Trophoblast cell (in vitro differentiated cells and primary cell): ENCODE measurements at regions not wholly inside any gene's neighbourhood (a gene's known extent, or its start where the extent isn't known, plus 50 kb on each side); places are given as distances from the start of the nearest gene placed in this dataset.

Experiments used
- DNase-seq, 2 donors: peaks; one replicate each; pipeline ENCODE4 v3.0.0-alpha.2; 2016
- H2AFZ ChIP-seq: 2 replicates; pipeline ENCODE4 v1.6.1; 2013; ENCODE audit warnings: low read length, moderate library complexity, mild to moderate bottlenecking; ENCODE audit not compliant: insufficient read depth, poor library complexity
- H2AK5ac ChIP-seq: 2 replicates; pipeline ENCODE4 v1.6.1; 2013; ENCODE audit warnings: mild to moderate bottlenecking, low read length
- H2BK120ac ChIP-seq: 2 replicates; pipeline ENCODE4 v1.6.1; 2013; ENCODE audit warnings: low read length, mild to moderate bottlenecking, moderate library complexity; ENCODE audit not compliant: insufficient read depth, poor library complexity
- H2BK12ac ChIP-seq: 2 replicates; pipeline ENCODE4 v1.6.1; 2013; ENCODE audit warnings: mild to moderate bottlenecking, low read length, moderate library complexity
- H2BK5ac ChIP-seq: 2 replicates; pipeline ENCODE4 v1.6.1; 2013; ENCODE audit warnings: low read length, low read depth, moderate library complexity, mild to moderate bottlenecking; ENCODE audit not compliant: poor library complexity
- H3K14ac ChIP-seq: 2 replicates; pipeline ENCODE4 v1.6.1; 2013; ENCODE audit warnings: mild to moderate bottlenecking, low read length
- H3K18ac ChIP-seq: 2 replicates; pipeline ENCODE4 v1.6.1; 2013; ENCODE audit warnings: mild to moderate bottlenecking, low read length
- H3K23ac ChIP-seq: 2 replicates; pipeline ENCODE4 v1.6.1; 2013; ENCODE audit warnings: low read length
- H3K27ac ChIP-seq: 2 replicates; pipeline ENCODE4 v1.5.1; 2013; ENCODE audit warnings: low read depth, mild to moderate bottlenecking, inconsistent platforms, low read length, moderate library complexity
- H3K27me3 ChIP-seq: 2 replicates; pipeline ENCODE4 v1.6.1; 2013; ENCODE audit warnings: inconsistent platforms, mild to moderate bottlenecking, low read length, moderate library complexity; ENCODE audit not compliant: insufficient read depth
- H3K36me3 ChIP-seq, 2 experiments: 1 replicate in 1 of 2; 2 replicates in 1 of 2; pipeline ENCODE4 v1.6.1; 2013; ENCODE audit warnings: low read length in 2 of 2, mild to moderate bottlenecking in 2 of 2, moderate library complexity in 1 of 2; ENCODE audit not compliant: insufficient read depth in 2 of 2, control insufficient read depth in 1 of 2
- H3K4ac ChIP-seq: 2 replicates; pipeline ENCODE4 v1.6.1; 2013; ENCODE audit warnings: low read depth, mild to moderate bottlenecking, low read length, moderate library complexity
- H3K4me1 ChIP-seq, 2 experiments: 1 replicate in 1 of 2; 2 replicates in 1 of 2; pipeline ENCODE4 v1.6.1; 2013; ENCODE audit warnings: low read length in 2 of 2, mild to moderate bottlenecking in 2 of 2, moderate library complexity in 1 of 2; ENCODE audit not compliant: insufficient read depth in 2 of 2, control insufficient read depth in 1 of 2
- H3K4me2 ChIP-seq: 2 replicates; pipeline ENCODE4 v1.6.1; 2013; ENCODE audit warnings: inconsistent platforms, mild to moderate bottlenecking, low read length, moderate library complexity
- H3K4me3 ChIP-seq: 2 replicates; pipeline ENCODE4 v1.5.1; 2013; ENCODE audit warnings: mild to moderate bottlenecking, low read depth, low read length, inconsistent platforms
- H3K79me1 ChIP-seq: one replicate; pipeline ENCODE4 v1.6.1; 2013; ENCODE audit warnings: low read length
- H3K79me2 ChIP-seq: 2 replicates; pipeline ENCODE4 v1.6.1; 2013; ENCODE audit warnings: low read length, mild to moderate bottlenecking; ENCODE audit not compliant: control insufficient read depth, insufficient read depth, poor library complexity
- H3K9ac ChIP-seq: 2 replicates; pipeline ENCODE4 v1.6.1; 2013; ENCODE audit warnings: mild to moderate bottlenecking, low read length
- H3K9me3 ChIP-seq: 2 replicates; pipeline ENCODE4 v1.6.1; 2013; ENCODE audit warnings: low read depth, mild to moderate bottlenecking, control low read depth, inconsistent platforms, low read length; ENCODE audit not compliant: insufficient read depth
- H4K12ac ChIP-seq: 2 replicates; pipeline ENCODE4 v1.6.1; 2013; ENCODE audit warnings: low read depth, mild to moderate bottlenecking, low read length, moderate library complexity
- H4K8ac ChIP-seq: 2 replicates; pipeline ENCODE4 v1.6.1; 2013; ENCODE audit warnings: low read depth, mild to moderate bottlenecking, low read length, moderate library complexity
- H4K91ac ChIP-seq: one replicate; pipeline ENCODE4 v1.6.1; 2013; ENCODE audit warnings: low read depth, mild to moderate bottlenecking, low read length, moderate library complexity
- WGBS: extraction: QIAGEN DNeasy Blood & Tissue Kit; methylation state at CpG from one replicate; pipeline ENCODE4 v1.1.7; 2013; ENCODE audit warnings: missing lambda C conversion rate; ENCODE audit not compliant: insufficient read length, insufficient coverage; ENCODE audit errors: extremely low coverage; 5-methylcytosine and 5-hydroxymethylcytosine counted together

DNA sequence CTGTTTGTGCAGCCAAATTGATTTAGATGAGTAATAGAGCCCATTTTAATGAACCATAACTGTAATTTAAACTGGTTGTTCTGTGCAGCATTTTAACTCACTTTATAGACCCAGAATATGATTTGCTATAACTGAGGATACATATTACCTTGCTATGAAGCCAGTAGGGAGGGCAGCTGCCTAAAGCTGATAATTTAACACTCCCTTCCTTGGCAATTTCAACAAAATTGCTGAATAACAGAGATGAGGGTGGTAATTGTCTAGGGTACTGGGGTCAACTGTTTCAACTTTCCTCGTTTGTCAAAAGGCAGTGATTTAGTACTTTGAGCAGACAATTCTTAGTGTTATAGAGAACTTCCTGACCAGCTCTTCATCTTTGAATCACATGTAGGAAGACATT, 304.9 kb upstream of the POU1F1 start:
- H3K4me1 ChIP-seq = no peaks in the 10 kb centered on the region
- no peak overlapping the region for H3K27ac ChIP-seq
- H2BK120ac ChIP-seq = no peak overlapping the region
- no peak overlapping the region for H3K4me3 ChIP-seq
- no peak overlapping the region for H2AFZ ChIP-seq
- no peak overlapping the region for H4K8ac ChIP-seq
- no peak overlapping the region for H2BK12ac ChIP-seq
- H2AK5ac ChIP-seq = no peak overlapping the region
- H3K14ac ChIP-seq = no peak overlapping the region
- no peak overlapping the region for H3K9ac ChIP-seq
- no peak overlapping the region for H3K23ac ChIP-seq
- H4K12ac ChIP-seq = no peak overlapping the region
- H2BK5ac ChIP-seq = no peak overlapping the region
- H3K79me1 ChIP-seq = no peaks in the 10 kb centered on the region
- H3K4me2 ChIP-seq = no peak overlapping the region
- no peaks in the 10 kb centered on the region for H3K79me2 ChIP-seq
- H3K36me3 ChIP-seq = no peaks in the 10 kb centered on the region
- no peak overlapping the region for H3K18ac ChIP-seq
- no peak for DNase-seq
- H3K27me3 ChIP-seq = no peaks in the 10 kb centered on the region
- no peaks in the 10 kb centered on the region for H3K9me3 ChIP-seq
- WGBS = no CpG with 5 or more reads among the region's 1 CpG
- H3K4ac ChIP-seq = no peak overlapping the region
- no peak overlapping the region for H4K91ac ChIP-seq

DNA sequence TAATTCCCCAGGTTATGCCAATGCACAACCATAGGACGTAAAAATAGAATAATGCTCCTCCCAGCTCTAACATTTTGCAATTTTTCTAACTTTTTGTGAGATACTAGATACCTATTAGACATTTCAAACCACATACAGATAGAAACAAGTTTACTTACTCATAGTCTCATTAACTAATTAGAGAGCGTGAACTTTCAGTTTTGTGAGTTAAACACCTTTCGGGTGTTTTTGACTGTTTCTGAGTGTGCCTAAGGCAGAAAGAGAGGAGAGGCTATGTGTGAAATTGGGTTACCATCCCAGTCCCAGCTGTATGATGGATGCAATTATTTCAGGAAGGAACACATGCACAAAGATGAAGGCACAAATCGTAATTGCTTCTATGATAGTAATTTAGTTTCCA, 300.4 kb upstream of the POU1F1 start:
- H2AFZ ChIP-seq = no peak overlapping the region
- H3K4me1 ChIP-seq = no peaks in the 10 kb centered on the region
- H3K36me3 ChIP-seq = no peaks in the 10 kb centered on the region
- no peak overlapping the region for H3K4me2 ChIP-seq
- no peak overlapping the region for H3K23ac ChIP-seq
- WGBS = no CpG with 5 or more reads among the region's 4 CpGs
- no peak overlapping the region for H3K4ac ChIP-seq
- H2BK5ac ChIP-seq = no peak overlapping the region
- no peak overlapping the region for H3K4me3 ChIP-seq
- H2BK120ac ChIP-seq = no peak overlapping the region
- DNase-seq = no peak
- no peaks in the 10 kb centered on the region for H3K79me1 ChIP-seq
- H2AK5ac ChIP-seq = no peak overlapping the region
- no peak overlapping the region for H4K12ac ChIP-seq
- no peak overlapping the region for H4K8ac ChIP-seq
- H3K18ac ChIP-seq = no peak overlapping the region
- no peaks in the 10 kb centered on the region for H3K9me3 ChIP-seq
- H2BK12ac ChIP-seq = no peak overlapping the region
- no peak overlapping the region for H3K27ac ChIP-seq
- no peak overlapping the region for H4K91ac ChIP-seq
- no peak overlapping the region for H3K9ac ChIP-seq
- no peaks in the 10 kb centered on the region for H3K79me2 ChIP-seq
- H3K14ac ChIP-seq = no peak overlapping the region
- no peaks in the 10 kb centered on the region for H3K27me3 ChIP-seq

GRCh38 chr3:87575550-87575949, 299.2 kb upstream of the POU1F1 start:
- H2BK5ac ChIP-seq = no peak overlapping the region
- no peak overlapping the region for H4K8ac ChIP-seq
- no peaks in the 10 kb centered on the region for H3K79me2 ChIP-seq
- H4K12ac ChIP-seq = no peak overlapping the region
- no peaks in the 10 kb centered on the region for H3K4me1 ChIP-seq
- H3K14ac ChIP-seq = no peak overlapping the region
- no peak for DNase-seq
- no peak overlapping the region for H3K9ac ChIP-seq
- no peaks in the 10 kb centered on the region for H3K27me3 ChIP-seq
- H3K27ac ChIP-seq = no peak overlapping the region
- H2BK120ac ChIP-seq = no peak overlapping the region
- H2BK12ac ChIP-seq = no peak overlapping the region
- no peak overlapping the region for H2AFZ ChIP-seq
- no peaks in the 10 kb centered on the region for H3K79me1 ChIP-seq
- no peak overlapping the region for H3K4ac ChIP-seq
- no peak overlapping the region for H3K18ac ChIP-seq
- H3K4me3 ChIP-seq = no peak overlapping the region
- no peak overlapping the region for H3K4me2 ChIP-seq
- WGBS = no CpG with 5 or more reads among the region's 5 CpGs
- H2AK5ac ChIP-seq = no peak overlapping the region
- H3K9me3 ChIP-seq = no peaks in the 10 kb centered on the region
- no peak overlapping the region for H3K23ac ChIP-seq
- no peaks in the 10 kb centered on the region for H3K36me3 ChIP-seq
- no peak overlapping the region for H4K91ac ChIP-seq

- no CpG with 5 or more reads among the region's 5 CpGs for WGBS
- no peak overlapping the region for H3K9ac ChIP-seq
- no peak overlapping the region for H2AK5ac ChIP-seq
- H2BK5ac ChIP-seq = no peak overlapping the region
- no peaks in the 10 kb centered on the region for H3K4me1 ChIP-seq
- no peak overlapping the region for H4K91ac ChIP-seq
- H3K79me2 ChIP-seq = no peaks in the 10 kb centered on the region
- no peak overlapping the region for H3K14ac ChIP-seq
- H4K8ac ChIP-seq = no peak overlapping the region
- no peak overlapping the region for H3K23ac ChIP-seq
- H3K18ac ChIP-seq = no peak overlapping the region
- H3K4ac ChIP-seq = no peak overlapping the region
- no peaks in the 10 kb centered on the region for H3K9me3 ChIP-seq
- no peak overlapping the region for H2AFZ ChIP-seq
- H3K4me3 ChIP-seq = no peak overlapping the region
- no peak overlapping the region for H3K4me2 ChIP-seq
- DNase-seq = no peak
- H3K79me1 ChIP-seq = no peaks in the 10 kb centered on the region
- no peaks in the 10 kb centered on the region for H3K27me3 ChIP-seq
- no peak overlapping the region for H2BK120ac ChIP-seq
- H3K27ac ChIP-seq = no peak overlapping the region
- H2BK12ac ChIP-seq = no peak overlapping the region
- no peak overlapping the region for H4K12ac ChIP-seq
- H3K36me3 ChIP-seq = no peaks in the 10 kb centered on the region
These were observed 291.9 kb upstream of the POU1F1 start for GRCh38 chr3:87568331-87568730.
